ENCODE measurements at regions not wholly inside any gene's neighbourhood (a gene's known extent, or its start where the extent isn't known, plus 50 kb on each side); places are given as distances from the start of the nearest gene placed in this dataset.
"Not testable (repeated sequence)": the region's sequence is repeated elsewhere in the genome, so short reads cannot be mapped to it uniquely, and the experiment has no call there.

GRCh38 chr13:50654331-50654730, 189.2 kb downstream of the DLEU7 start:
- Histone ChIP-seq H3K4me1 (ENCODE audit: control insufficient read depth in 5 of 5, insufficient read depth in 5 of 5, low read length in 5 of 5) (peaks cover 0 to 1% (median 0%) of the 10 kb centered on the region in 5 donors), H3K27me3 (ENCODE audit: control insufficient read depth in 3 of 3, insufficient read depth in 3 of 3, low read length in 2 of 3) (no peaks in the 10 kb centered on the region), H3K36me3 (ENCODE audit: control insufficient read depth in 4 of 4, insufficient read depth in 4 of 4, low read length in 4 of 4) (no peaks in the 10 kb centered on the region), H3K9me3 (ENCODE audit: control insufficient read depth in 4 of 4, insufficient read depth in 3 of 4, low read length in 3 of 4) (no peaks in the 10 kb centered on the region), H3K9ac (ENCODE audit: insufficient read depth in 1 of 2, low read length in 2 of 2) (no peak overlapping the region), H3K27ac (ENCODE audit: low read depth in 1 of 2, low read length in 1 of 2) (no peak overlapping the region), H3K4me3 (no peak overlapping the region)
- ATAC-seq (ENCODE audit: insufficient read depth, low FRiP score), result no peak
- WGBS, 2 donors, result 52 to 79% methylated on average over 4 of the region's 4 CpGs
- DNase-seq, result no peak
- TF ChIP-seq CTCF (IDR thresholded peaks at IDR 0.05; ENCODE audit: control extremely low read depth, extremely low read depth), result no peak

GRCh38 chr13:50661881-50662280, 181.6 kb downstream of the DLEU7 start:
- H3K4me1 ChIP-seq (ENCODE audit: control insufficient read depth in 5 of 5, insufficient read depth in 5 of 5, low read length in 5 of 5); H3K9ac ChIP-seq (ENCODE audit: insufficient read depth in 1 of 2, low read length in 2 of 2); H3K9me3 ChIP-seq (ENCODE audit: control insufficient read depth in 4 of 4, insufficient read depth in 3 of 4, low read length in 3 of 4); DNase-seq; ATAC-seq (ENCODE audit: insufficient read depth, low FRiP score); H3K4me3 ChIP-seq; H3K27ac ChIP-seq (ENCODE audit: low read depth in 1 of 2, low read length in 1 of 2); H3K27me3 ChIP-seq (ENCODE audit: control insufficient read depth in 3 of 3, insufficient read depth in 3 of 3, low read length in 2 of 3); H3K36me3 ChIP-seq (ENCODE audit: control insufficient read depth in 4 of 4, insufficient read depth in 4 of 4, low read length in 4 of 4): not testable (repeated sequence)
- WGBS, 2 donors, result 97% methylated on average over 5 of the region's 5 CpGs

GRCh38 chr13:50664951-50665350, 178.5 kb downstream of the DLEU7 start:
- DNase-seq (no peak), ATAC-seq (ENCODE audit: insufficient read depth, low FRiP score) (no peak)
- no peak for TF ChIP-seq CTCF (IDR thresholded peaks at IDR 0.05; ENCODE audit: control extremely low read depth, extremely low read depth)
- Histone ChIP-seq H3K4me1 (ENCODE audit: control insufficient read depth in 5 of 5, insufficient read depth in 5 of 5, low read length in 5 of 5) (no peaks in the 10 kb centered on the region), H3K4me3 (no peak overlapping the region), H3K27me3 (ENCODE audit: control insufficient read depth in 3 of 3, insufficient read depth in 3 of 3, low read length in 2 of 3) (peaks cover 0 to 2% (median 0%) of the 10 kb centered on the region in 3 donors), H3K36me3 (ENCODE audit: control insufficient read depth in 4 of 4, insufficient read depth in 4 of 4, low read length in 4 of 4) (no peaks in the 10 kb centered on the region), H3K9ac (ENCODE audit: insufficient read depth in 1 of 2, low read length in 2 of 2) (no peak overlapping the region), H3K9me3 (ENCODE audit: control insufficient read depth in 4 of 4, insufficient read depth in 3 of 4, low read length in 3 of 4) (no peaks in the 10 kb centered on the region), H3K27ac (ENCODE audit: low read depth in 1 of 2, low read length in 1 of 2) (no peak overlapping the region)
- WGBS, 2 donors, result 92 to 100% methylated on average over 2 of the region's 2 CpGs

- 46 to 72% methylated on average over 6 of the region's 6 CpGs for WGBS, 2 donors
- DNase-seq (no peak), ATAC-seq (ENCODE audit: insufficient read depth, low FRiP score) (no peak)
- H3K4me1 ChIP-seq (ENCODE audit: control insufficient read depth in 5 of 5, insufficient read depth in 5 of 5, low read length in 5 of 5), result peaks cover 0 to 1% (median 0%) of the 10 kb centered on the region in 5 donors
- peaks cover 0 to 2% (median 0%) of the 10 kb centered on the region in 3 donors for H3K27me3 ChIP-seq (ENCODE audit: control insufficient read depth in 3 of 3, insufficient read depth in 3 of 3, low read length in 2 of 3)
- no peak overlapping the region for H3K9ac ChIP-seq (ENCODE audit: insufficient read depth in 1 of 2, low read length in 2 of 2)
- no peak for TF ChIP-seq CTCF (IDR thresholded peaks at IDR 0.05; ENCODE audit: control extremely low read depth, extremely low read depth)
- no peaks in the 10 kb centered on the region for H3K36me3 ChIP-seq (ENCODE audit: control insufficient read depth in 4 of 4, insufficient read depth in 4 of 4, low read length in 4 of 4)
- H3K9me3 ChIP-seq (ENCODE audit: control insufficient read depth in 4 of 4, insufficient read depth in 3 of 4, low read length in 3 of 4), result no peaks in the 10 kb centered on the region
- no peak overlapping the region for H3K27ac ChIP-seq (ENCODE audit: low read depth in 1 of 2, low read length in 1 of 2)
- no peak overlapping the region for H3K4me3 ChIP-seq
Observed at GRCh38 chr13:50668049-50668448, 175.4 kb downstream of the DLEU7 start.

Measured in lung (tissue), 11 donors.